H1 (cell line): ENCODE measurements at regions not wholly inside any gene's neighbourhood (a gene's known extent, or its start where the extent isn't known, plus 50 kb on each side); places are given as distances from the start of the nearest gene placed in this dataset.

Experiments used
- CTCF ChIA-PET: fragments of 300-600 bp; sonication (Branson Sonifier 250); formaldehyde crosslinking; loops from one replicate; lab custom pipeline; 2021; ENCODE audit not compliant: partially characterized antibody; lab: Charles Lee
- POLR2A ChIA-PET: fragments of 300-600 bp; sonication (Branson Sonifier 250); formaldehyde crosslinking; loops from one replicate; lab custom pipeline; 2021; ENCODE audit warnings: inconsistent platforms; ENCODE audit not compliant: partially characterized antibody; lab: Charles Lee
- DNase-seq, 2 experiments: peaks; one replicate each; pipeline versions ENCODE4 v3.0.0 to v3.0.0-alpha.2; 2010 to 2022; ENCODE audit warnings: low spot score in 2 of 2, low read depth in 1 of 2, mixed read lengths in 1 of 2
- FAIRE-seq: peaks from 2 replicates; lab custom pipeline; 2011; peaks lifted over from hg19 to GRCh38; lab: Jason Lieb, UNC
- H2AFZ ChIP-seq: 2 replicates; pipeline ENCODE4 v1.8.1; 2012; ENCODE audit warnings: low read length, inconsistent platforms
- H2AK5ac ChIP-seq: 2 replicates; pipeline ENCODE4 v1.6.1; 2013; ENCODE audit warnings: low read depth, low read length
- H2BK120ac ChIP-seq: replicated peaks from 2 replicates; pipeline ENCODE3; 2013; ENCODE audit warnings: low read depth, low read length, inconsistent platforms
- H2BK12ac ChIP-seq: 2 replicates; pipeline ENCODE4 v1.6.1; 2013; ENCODE audit warnings: low read depth, low read length
- H2BK15ac ChIP-seq: 2 replicates; pipeline ENCODE4 v1.6.1; 2013; ENCODE audit warnings: low read length
- H2BK20ac ChIP-seq: 2 replicates; pipeline ENCODE4 v1.6.1; 2013; ENCODE audit warnings: low read length
- H2BK5ac ChIP-seq: 2 replicates; pipeline ENCODE4 v1.6.1; 2013; ENCODE audit warnings: low read depth, low read length
- H3K14ac ChIP-seq: 2 replicates; pipeline ENCODE4 v1.6.1; 2013; ENCODE audit warnings: inconsistent platforms; ENCODE audit not compliant: insufficient read length
- H3K18ac ChIP-seq: 2 replicates; pipeline ENCODE4 v1.6.1; 2013; ENCODE audit warnings: low read length; ENCODE audit errors: extremely low read depth
- H3K23ac ChIP-seq: 2 replicates; pipeline ENCODE4 v1.6.1; 2013; ENCODE audit warnings: inconsistent platforms; ENCODE audit not compliant: insufficient read length
- H3K23me2 ChIP-seq: 2 replicates; pipeline ENCODE4 v1.6.1; 2013; ENCODE audit warnings: low read depth, low read length
- H3K27ac ChIP-seq: 2 replicates; pipeline ENCODE4 v1.6.1; 2011; ENCODE audit warnings: low read depth, low read length, inconsistent platforms
- H3K27me3 ChIP-seq, 4 experiments: replicated peaks in 1 of 4; 1 replicate in 1 of 4; 2 replicates in 3 of 4; pipeline versions ENCODE4 v1.6.1 to v1.8.1; 2011 to 2013; ENCODE audit warnings: low read length in 3 of 4, mild to moderate bottlenecking in 3 of 4, inconsistent platforms in 2 of 4, mixed read lengths in 2 of 4, moderate library complexity in 1 of 4; ENCODE audit not compliant: control insufficient read depth in 3 of 4, insufficient read depth in 3 of 4; ENCODE audit errors: extremely low read depth in 1 of 4
- H3K36me3 ChIP-seq, 4 experiments: 2 replicates each; pipeline versions ENCODE4 v1.6.1 to v1.8.1; 2011 to 2013; ENCODE audit warnings: mild to moderate bottlenecking in 4 of 4, low read length in 3 of 4, moderate library complexity in 2 of 4, control low read depth in 1 of 4, inconsistent platforms in 1 of 4; ENCODE audit not compliant: insufficient read depth in 4 of 4, control insufficient read depth in 2 of 4
- H3K4ac ChIP-seq: replicated peaks from 2 replicates; pipeline ENCODE3; 2013; ENCODE audit warnings: low read length, low read depth, mixed read lengths, inconsistent platforms; ENCODE audit not compliant: insufficient read length
- H3K4me1 ChIP-seq, 4 experiments: replicated peaks in 1 of 4; 1 replicate in 1 of 4; 2 replicates in 3 of 4; pipeline versions ENCODE4 v1.6.1 to v1.8.1; 2011 to 2013; ENCODE audit warnings: low read length in 3 of 4, inconsistent platforms in 2 of 4, mixed read lengths in 1 of 4; ENCODE audit not compliant: insufficient read depth in 4 of 4, control insufficient read depth in 3 of 4
- H3K4me2 ChIP-seq, 2 experiments: 2 replicates each; pipeline versions ENCODE4 v1.6.1 to v1.8.1; 2011 to 2013; ENCODE audit warnings: low read depth in 2 of 2, low read length in 2 of 2, control low read depth in 1 of 2, inconsistent platforms in 1 of 2, mild to moderate bottlenecking in 1 of 2; ENCODE audit not compliant: insufficient read depth in 1 of 2
- H3K4me3 ChIP-seq, 4 experiments: fragments of 200-600, 300-600 bp in 1 of 4; sonication (generic), shearing (Covaris generic), sonication (Bioruptor Twin) in 1 of 4; 2 replicates each; pipeline versions ENCODE4 v1.5.1 to v1.8.1; 2011 to 2016; ENCODE audit warnings: low read length in 4 of 4, low read depth in 3 of 4, control low read depth in 2 of 4, inconsistent platforms in 2 of 4, mild to moderate bottlenecking in 2 of 4, mixed read lengths in 1 of 4, moderate library complexity in 1 of 4; ENCODE audit not compliant: insufficient read depth in 2 of 4; ENCODE audit errors: extremely low read depth in 1 of 4
- H3K56ac ChIP-seq: replicated peaks from 2 replicates; pipeline ENCODE3; 2013; ENCODE audit warnings: low read depth, mild to moderate bottlenecking, mixed read lengths, low read length, inconsistent platforms; ENCODE audit not compliant: insufficient read length
- H3K79me1 ChIP-seq: 2 replicates; pipeline ENCODE4 v1.6.1; 2013; ENCODE audit warnings: low read depth, low read length, control low read depth
- H3K79me2 ChIP-seq, 2 experiments: 2 replicates each; pipeline versions ENCODE4 v1.6.1 to v1.8.1; 2012 to 2013; ENCODE audit warnings: low read length in 2 of 2, mild to moderate bottlenecking in 2 of 2, inconsistent platforms in 1 of 2; ENCODE audit not compliant: insufficient read depth in 2 of 2, control insufficient read depth in 1 of 2
- H3K9ac ChIP-seq, 4 experiments: replicated peaks in 1 of 4; 1 replicate in 1 of 4; 2 replicates in 3 of 4; pipeline versions ENCODE4 v1.6.1 to v1.8.1; 2011 to 2013; ENCODE audit warnings: low read depth in 3 of 4, low read length in 3 of 4, control low read depth in 2 of 4, mild to moderate bottlenecking in 2 of 4, moderate library complexity in 2 of 4, inconsistent platforms in 1 of 4; ENCODE audit errors: extremely low read depth in 1 of 4
- H3K9me3 ChIP-seq, 2 experiments: 2 replicates each; pipeline versions ENCODE4 v1.6.1 to v1.8.1; 2012 to 2013; ENCODE audit warnings: mild to moderate bottlenecking in 2 of 2, moderate library complexity in 2 of 2, control low read depth in 1 of 2, inconsistent platforms in 1 of 2, low read depth in 1 of 2, low read length in 1 of 2, mixed read lengths in 1 of 2; ENCODE audit not compliant: insufficient read depth in 2 of 2
- H4K20me1 ChIP-seq, 2 experiments: replicated peaks in 1 of 2; 2 replicates each; pipeline versions ENCODE3 to v1.8.1; 2011 to 2013; ENCODE audit warnings: inconsistent platforms in 2 of 2, low read length in 2 of 2, mild to moderate bottlenecking in 1 of 2; ENCODE audit not compliant: insufficient read depth in 2 of 2, control insufficient read depth in 1 of 2
- H4K5ac ChIP-seq: 2 replicates; pipeline ENCODE4 v1.6.1; 2013; ENCODE audit warnings: low read length, low read depth, mixed read lengths, inconsistent platforms; ENCODE audit not compliant: insufficient read length
- H4K8ac ChIP-seq: 2 replicates; pipeline ENCODE4 v1.8.0; 2013; ENCODE audit warnings: mild to moderate bottlenecking, moderate library complexity, low read length, inconsistent platforms; ENCODE audit not compliant: insufficient read depth; ENCODE audit errors: extremely low read depth
- H4K91ac ChIP-seq: replicated peaks from 2 replicates; pipeline ENCODE3; 2013; ENCODE audit warnings: low read length, mixed read lengths, inconsistent platforms; ENCODE audit not compliant: insufficient read length
- CHD2 ChIP-seq: IDR thresholded peaks from 2 replicates; pipeline ENCODE4 v1.6.1; 2012; ENCODE audit warnings: low read length, improper control_type of control experiment
- CTBP2 ChIP-seq: IDR thresholded peaks from 2 replicates; pipeline ENCODE4 v1.7.0; 2011; ENCODE audit warnings: borderline replicate concordance, mild to moderate bottlenecking, moderate library complexity, mixed read lengths, low read length; ENCODE audit not compliant: insufficient read depth, insufficient read length
- EP300 ChIP-seq, 2 experiments: IDR thresholded peaks; 1 replicate in 1 of 2; 2 replicates in 1 of 2; pipeline ENCODE4 v1.6.1; 2011 to 2012; ENCODE audit warnings: low read depth in 2 of 2, low read length in 2 of 2, mild to moderate bottlenecking in 2 of 2, borderline replicate concordance in 1 of 2, inconsistent platforms in 1 of 2, moderate library complexity in 1 of 2
- EZH2 ChIP-seq: fragments of 200-600 bp; sonication (generic); IDR thresholded peaks from 2 replicates; pipeline ENCODE4 v1.7.1; 2012; ENCODE audit warnings: low read depth, mild to moderate bottlenecking, moderate library complexity, low read length, inconsistent platforms; ENCODE audit not compliant: severe bottlenecking
- GABPA ChIP-seq: IDR thresholded peaks from 2 replicates; pipeline ENCODE4 v1.6.1; 2011; ENCODE audit warnings: mild to moderate bottlenecking, low read length, moderate library complexity, borderline replicate concordance; ENCODE audit not compliant: insufficient read depth
- GTF2F1 ChIP-seq: IDR thresholded peaks from 2 replicates; pipeline ENCODE4 v1.6.1; 2012; ENCODE audit warnings: low read depth, low read length, improper control_type of control experiment, borderline replicate concordance
- POLR2A ChIP-seq, 2 experiments: IDR thresholded peaks; 1 replicate in 1 of 2; 2 replicates in 1 of 2; pipeline ENCODE4 v1.6.1; 2011; ENCODE audit warnings: low read depth in 2 of 2, low read length in 2 of 2, mild to moderate bottlenecking in 2 of 2; ENCODE audit errors: control extremely low read depth in 1 of 2
- RAD21 ChIP-seq, 2 experiments: IDR thresholded peaks in 1 of 2; conservative IDR thresholded peaks in 1 of 2; 2 replicates each; pipeline ENCODE4 v1.6.1; 2011; ENCODE audit warnings: low read depth in 2 of 2, low read length in 2 of 2, improper control_type of control experiment in 1 of 2, inconsistent platforms in 1 of 2, mild to moderate bottlenecking in 1 of 2, moderate library complexity in 1 of 2
- SAP30 ChIP-seq: fragments of 300-600 bp; sonication (generic); IDR thresholded peaks from 2 replicates; pipeline ENCODE4 v1.7.1; 2012; ENCODE audit warnings: low read length, moderate library complexity, mild to moderate bottlenecking, inconsistent platforms; ENCODE audit not compliant: insufficient read depth, insufficient replicate concordance
- SIN3A ChIP-seq, 2 experiments: IDR thresholded peaks in 1 of 2; conservative IDR thresholded peaks in 1 of 2; 2 replicates each; pipeline ENCODE4 v1.6.1; 2011 to 2012; ENCODE audit warnings: low read length in 2 of 2, improper control_type of control experiment in 1 of 2, low read depth in 1 of 2, mild to moderate bottlenecking in 1 of 2
- TAF7 ChIP-seq: optimal IDR thresholded peaks from 2 replicates; pipeline ENCODE3; 2011; ENCODE audit warnings: low read depth, mild to moderate bottlenecking, inconsistent platforms, low read length, moderate library complexity, borderline replicate concordance
- TBP ChIP-seq: IDR thresholded peaks from 2 replicates; pipeline ENCODE4 v1.6.1; 2011; ENCODE audit warnings: low read depth, low read length, improper control_type of control experiment
- WGBS, 2 experiments: shearing (Covaris generic) in 1 of 2; methylation state at CpG; one replicate each; pipeline versions ENCODE4 v1.1.6 to v1.1.7; 2013 to 2015; ENCODE audit warnings: low lambda C conversion rate in 2 of 2, mixed read lengths in 2 of 2, inconsistent platforms in 1 of 2, low coverage in 1 of 2, missing lambda C conversion rate in 1 of 2; ENCODE audit not compliant: insufficient replicate concordance in 2 of 2, insufficient coverage in 1 of 2, insufficient read length in 1 of 2; ENCODE audit errors: extremely low coverage in 1 of 2, missing lambda C conversion rate in 1 of 2; 5-methylcytosine and 5-hydroxymethylcytosine counted together
- TF ChIP-seq, protein P1 (sequence below): IDR thresholded peaks from 2 replicates; pipeline ENCODE4 v1.6.1; 2012; ENCODE audit warnings: inconsistent platforms

- Histone ChIP-seq H4K5ac (no peak overlapping the region), H2BK20ac (no peak overlapping the region), H3K27ac (no peak overlapping the region), H3K4me1 (no peaks in the 10 kb centered on the region), H4K20me1 (peaks cover 0 to 1% of the 10 kb centered on the region in 2 experiments), H3K23me2 (no peaks in the 10 kb centered on the region), H2AK5ac (no peak overlapping the region), H4K91ac (no peak overlapping the region), H3K56ac (no peak overlapping the region), H3K23ac (no peak overlapping the region), H2BK15ac (no peak overlapping the region), H2BK5ac (no peak overlapping the region), H3K4ac (no peak overlapping the region), H2BK120ac (no peak overlapping the region), H3K4me3 (no peak overlapping the region), H3K14ac (no peak overlapping the region), H3K9ac (no peak overlapping the region), H3K79me1 (no peaks in the 10 kb centered on the region), H4K8ac (no peak overlapping the region), H2AFZ (no peak overlapping the region), H3K36me3 (no peaks in the 10 kb centered on the region), H3K9me3 (no peaks in the 10 kb centered on the region), H3K27me3 (no peaks in the 10 kb centered on the region), H3K4me2 (no peak overlapping the region), H3K18ac (no peak overlapping the region), H2BK12ac (no peak overlapping the region), H3K79me2 (no peaks in the 10 kb centered on the region)
- ChIA-PET POLR2A (no interaction called here), CTCF (no interaction called here)
- DNase-seq: no peak
- WGBS, 2 experiments: 94% methylated on average over 1 of the region's 1 CpG; no CpG with 5 or more reads in 1 of the 2 experiments
- FAIRE-seq: no peak
- TF ChIP-seq SIN3A (conservative IDR thresholded peaks at IDR 0.05 in 1 of 2, IDR thresholded peaks at IDR 0.05 in 1 of 2; ENCODE audit: low read depth in 1 of 2, low read length in 2 of 2): no peak
- no peak for TF ChIP-seq TAF7
- TF ChIP-seq TBP: no peak
- TF ChIP-seq GTF2F1: no peak
- TF ChIP-seq, protein P1, sequence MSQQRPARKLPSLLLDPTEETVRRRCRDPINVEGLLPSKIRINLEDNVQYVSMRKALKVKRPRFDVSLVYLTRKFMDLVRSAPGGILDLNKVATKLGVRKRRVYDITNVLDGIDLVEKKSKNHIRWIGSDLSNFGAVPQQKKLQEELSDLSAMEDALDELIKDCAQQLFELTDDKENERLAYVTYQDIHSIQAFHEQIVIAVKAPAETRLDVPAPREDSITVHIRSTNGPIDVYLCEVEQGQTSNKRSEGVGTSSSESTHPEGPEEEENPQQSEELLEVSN: no peak
- no peak for TF ChIP-seq RAD21 (IDR thresholded peaks at IDR 0.05 in 1 of 2, conservative IDR thresholded peaks at IDR 0.05 in 1 of 2; ENCODE audit: low read depth in 2 of 2, low read length in 2 of 2)
- no peak for TF ChIP-seq CHD2
- TF ChIP-seq EP300 (IDR thresholded peaks at IDR 0.05; ENCODE audit: borderline replicate concordance in 1 of 2, low read depth in 2 of 2, low read length in 2 of 2): no peak
- no peak for TF ChIP-seq SAP30
- no peak for TF ChIP-seq CTBP2
- no peak for TF ChIP-seq POLR2A (IDR thresholded peaks at IDR 0.05; ENCODE audit: control extremely low read depth in 1 of 2, low read depth in 2 of 2, low read length in 2 of 2)
- TF ChIP-seq GABPA: no peak
- no peak for TF ChIP-seq EZH2
Observed at GRCh38 chr3:147046916-147047315, 359.4 kb downstream of the ZIC4 start.
